ENCODE measurements at regions not wholly inside any gene's neighbourhood (a gene's known extent, or its start where the extent isn't known, plus 50 kb on each side); places are given as distances from the start of the nearest gene placed in this dataset.

DNA sequence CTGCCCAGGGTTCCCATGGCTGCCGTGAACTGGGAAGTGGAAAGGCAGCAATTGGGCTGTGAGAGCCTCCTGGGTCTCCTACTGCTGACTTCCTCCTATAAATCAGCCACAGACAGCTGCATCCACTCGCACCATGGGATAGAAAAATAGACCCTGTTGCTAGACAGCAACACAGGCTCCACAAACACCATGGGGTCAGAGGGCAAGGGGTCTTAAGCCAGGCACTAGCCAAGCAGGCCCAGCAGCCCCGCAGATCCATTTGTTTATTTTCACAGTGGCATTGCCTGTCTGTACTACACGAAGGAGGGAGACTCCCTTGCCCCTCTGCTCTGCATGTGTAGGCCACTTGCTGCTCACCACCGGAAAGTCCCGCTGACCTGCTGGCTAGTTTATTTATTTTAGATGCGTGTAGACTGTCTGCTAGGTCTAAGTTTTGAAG, 139.8 kb downstream of the DACT1 start:
- no peak for DNase-seq (ENCODE audit: low read depth, low spot score)
- Histone ChIP-seq H3K79me2 (ENCODE audit: control insufficient read depth, insufficient read depth, low read length) (no peaks in the 10 kb centered on the region), H3K27me3 (ENCODE audit: control insufficient read depth, extremely low read depth, insufficient read depth, low read length) (no peaks in the 10 kb centered on the region), H3K27ac (ENCODE audit: control insufficient read depth, insufficient read depth, low read length) (no peak overlapping the region), H3K9ac (ENCODE audit: control insufficient read depth, extremely low read depth, insufficient read depth, low read length) (no peak overlapping the region), H3K4me3 (ENCODE audit: control insufficient read depth in 2 of 3, extremely low read depth in 1 of 3, insufficient read depth in 2 of 3, low read depth in 1 of 3, low read length in 3 of 3) (no peak overlapping the region), H3K4me1 (ENCODE audit: control insufficient read depth, extremely low read depth, insufficient read depth, low read length) (no peaks in the 10 kb centered on the region), H4K20me1 (ENCODE audit: control insufficient read depth, extremely low read depth, insufficient read depth, low read length) (no peaks in the 10 kb centered on the region), H3K9me1 (ENCODE audit: control insufficient read depth, extremely low read depth, insufficient read depth, low read length) (no peaks in the 10 kb centered on the region), H3K36me3 (ENCODE audit: control insufficient read depth in 2 of 2, extremely low read depth in 1 of 2, insufficient read depth in 2 of 2, low read length in 2 of 2) (no peaks in the 10 kb centered on the region), H3K4me2 (ENCODE audit: control insufficient read depth, extremely low read depth, insufficient read depth, low read depth, low read length) (no peak overlapping the region), H3K9me3 (ENCODE audit: control insufficient read depth, low read depth, low read length) (no peaks in the 10 kb centered on the region), H2AFZ (ENCODE audit: control insufficient read depth, low read length) (no peak overlapping the region)
- dilution Hi-C loops (cut with MboI; ENCODE audit: extremely low pct_ligation_motif_present, low sequenced_read_pairs): no loop called here
- FAIRE-seq: no peak
- TF ChIP-seq EZH2 (IDR thresholded peaks at IDR 0.05; ENCODE audit: low read length): no peak
- TF ChIP-seq, protein P1, sequence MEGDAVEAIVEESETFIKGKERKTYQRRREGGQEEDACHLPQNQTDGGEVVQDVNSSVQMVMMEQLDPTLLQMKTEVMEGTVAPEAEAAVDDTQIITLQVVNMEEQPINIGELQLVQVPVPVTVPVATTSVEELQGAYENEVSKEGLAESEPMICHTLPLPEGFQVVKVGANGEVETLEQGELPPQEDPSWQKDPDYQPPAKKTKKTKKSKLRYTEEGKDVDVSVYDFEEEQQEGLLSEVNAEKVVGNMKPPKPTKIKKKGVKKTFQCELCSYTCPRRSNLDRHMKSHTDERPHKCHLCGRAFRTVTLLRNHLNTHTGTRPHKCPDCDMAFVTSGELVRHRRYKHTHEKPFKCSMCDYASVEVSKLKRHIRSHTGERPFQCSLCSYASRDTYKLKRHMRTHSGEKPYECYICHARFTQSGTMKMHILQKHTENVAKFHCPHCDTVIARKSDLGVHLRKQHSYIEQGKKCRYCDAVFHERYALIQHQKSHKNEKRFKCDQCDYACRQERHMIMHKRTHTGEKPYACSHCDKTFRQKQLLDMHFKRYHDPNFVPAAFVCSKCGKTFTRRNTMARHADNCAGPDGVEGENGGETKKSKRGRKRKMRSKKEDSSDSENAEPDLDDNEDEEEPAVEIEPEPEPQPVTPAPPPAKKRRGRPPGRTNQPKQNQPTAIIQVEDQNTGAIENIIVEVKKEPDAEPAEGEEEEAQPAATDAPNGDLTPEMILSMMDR (optimal IDR thresholded peaks at IDR 0.05 in 1 of 3, IDR thresholded peaks at IDR 0.05 in 1 of 3, conservative IDR thresholded peaks at IDR 0.05 in 1 of 3; ENCODE audit: extremely low read depth in 1 of 3, insufficient read depth in 2 of 3, low read length in 3 of 3): no peak

DNA sequence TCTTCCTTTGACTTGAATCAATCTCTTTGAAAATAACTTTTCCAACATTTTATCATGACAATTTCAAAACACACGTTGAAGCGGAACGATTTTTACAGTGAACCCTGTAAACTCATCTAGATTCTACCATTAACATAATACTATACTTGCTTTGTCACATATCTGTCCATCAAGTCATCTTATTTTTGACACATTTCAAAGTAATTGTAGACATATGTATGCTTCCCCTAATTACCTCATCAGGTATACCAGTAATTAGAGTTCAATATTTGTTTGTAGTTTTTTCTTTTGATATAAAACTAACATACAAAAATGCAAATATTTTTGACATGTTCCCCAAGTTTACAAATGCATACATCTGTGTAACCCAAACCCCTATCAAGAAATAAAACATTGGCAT, 140.4 kb downstream of the DACT1 start:
- no peak overlapping the region for H3K27ac ChIP-seq (ENCODE audit: control insufficient read depth, insufficient read depth, low read length)
- FAIRE-seq (no peak), DNase-seq (ENCODE audit: low read depth, low spot score) (no peak)
- H3K4me3 ChIP-seq (ENCODE audit: control insufficient read depth in 2 of 3, extremely low read depth in 1 of 3, insufficient read depth in 2 of 3, low read depth in 1 of 3, low read length in 3 of 3): no peak overlapping the region
- H4K20me1 ChIP-seq (ENCODE audit: control insufficient read depth, extremely low read depth, insufficient read depth, low read length): no peaks in the 10 kb centered on the region
- H3K27me3 ChIP-seq (ENCODE audit: control insufficient read depth, extremely low read depth, insufficient read depth, low read length): no peaks in the 10 kb centered on the region
- H3K9ac ChIP-seq (ENCODE audit: control insufficient read depth, extremely low read depth, insufficient read depth, low read length): no peak overlapping the region
- no peak overlapping the region for H3K4me2 ChIP-seq (ENCODE audit: control insufficient read depth, extremely low read depth, insufficient read depth, low read depth, low read length)
- H3K36me3 ChIP-seq (ENCODE audit: control insufficient read depth in 2 of 2, extremely low read depth in 1 of 2, insufficient read depth in 2 of 2, low read length in 2 of 2): no peaks in the 10 kb centered on the region
- H3K9me1 ChIP-seq (ENCODE audit: control insufficient read depth, extremely low read depth, insufficient read depth, low read length): no peaks in the 10 kb centered on the region
- H3K4me1 ChIP-seq (ENCODE audit: control insufficient read depth, extremely low read depth, insufficient read depth, low read length): no peaks in the 10 kb centered on the region
- no peaks in the 10 kb centered on the region for H3K79me2 ChIP-seq (ENCODE audit: control insufficient read depth, insufficient read depth, low read length)
- TF ChIP-seq EZH2 (IDR thresholded peaks at IDR 0.05; ENCODE audit: low read length): no peak
- TF ChIP-seq, protein P1 (optimal IDR thresholded peaks at IDR 0.05 in 1 of 3, IDR thresholded peaks at IDR 0.05 in 1 of 3, conservative IDR thresholded peaks at IDR 0.05 in 1 of 3; ENCODE audit: extremely low read depth in 1 of 3, insufficient read depth in 2 of 3, low read length in 3 of 3): no peak
- H3K9me3 ChIP-seq (ENCODE audit: control insufficient read depth, low read depth, low read length): no peaks in the 10 kb centered on the region
- dilution Hi-C loops (cut with MboI; ENCODE audit: extremely low pct_ligation_motif_present, low sequenced_read_pairs): no loop called here
- H2AFZ ChIP-seq (ENCODE audit: control insufficient read depth, low read length): no peak overlapping the region

All from keratinocyte (primary cell).